GM18873 (cell line): ENCODE measurements at regions not wholly inside any gene's neighbourhood (a gene's known extent, or its start where the extent isn't known, plus 50 kb on each side); places are given as distances from the start of the nearest gene placed in this dataset.
A peak's percentile ranks its signal among the peaks of the same experiment; 100 is the strongest.

Source experiments
- ATAC-seq: cut with Tn5 transposase; IDR thresholded peaks from one replicate; pipeline ENCODE4 v1.9.1; 2021; ENCODE audit warnings: mild to moderate bottlenecking, moderate library complexity, moderate number of reproducible peaks; ENCODE audit not compliant: unreplicated experiment, low FRiP score

- ATAC-seq, result no peak
These were observed 220.3 kb downstream of the PLPP3 start for GRCh38 chr1:56359056-56359455.

GRCh38 chr1:56357927-56358690, 221.3 kb downstream of the PLPP3 start:
- no peak for ATAC-seq

DNA sequence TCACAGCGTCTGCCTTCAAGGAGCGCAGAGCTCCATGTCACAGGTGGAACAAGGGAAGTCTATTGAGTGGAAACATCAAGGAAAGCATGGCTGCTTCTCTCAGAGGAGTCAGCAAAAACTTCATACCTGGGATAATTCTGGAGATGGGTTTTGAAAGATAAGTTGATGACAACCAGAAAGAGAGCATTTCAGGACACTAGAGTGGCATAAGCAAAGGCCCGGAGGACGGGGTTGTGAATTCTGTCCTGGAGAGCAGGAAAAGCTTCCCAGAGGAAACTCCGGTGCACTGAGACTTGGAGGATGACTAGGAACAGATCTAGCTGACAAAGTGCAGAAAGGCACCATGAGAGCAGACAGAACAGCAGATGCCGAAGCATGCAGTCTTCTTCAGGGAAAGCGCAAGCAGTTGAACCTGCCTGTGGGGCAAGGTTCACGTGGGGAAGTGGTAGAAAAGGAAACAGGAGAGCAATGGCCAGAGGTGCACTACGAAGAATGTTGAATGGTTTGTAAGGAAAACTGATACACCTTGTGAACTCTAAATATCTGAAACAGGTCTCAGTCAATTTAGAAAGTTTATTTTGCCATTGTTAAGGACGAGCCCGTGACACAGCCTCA, 222.9 kb downstream of the PLPP3 start:
- ATAC-seq, result no peak

GRCh38 chr1:56355918-56356317, 223.4 kb downstream of the PLPP3 start:
- no peak for ATAC-seq

GRCh38 chr1:56355422-56355821, 223.9 kb downstream of the PLPP3 start:
- ATAC-seq, result no peak

GRCh38 chr1:56345831-56346230, 233.5 kb downstream of the PLPP3 start:
- ATAC-seq, result no peak

GRCh38 chr1:56340977-56341376, 238.4 kb downstream of the PLPP3 start:
- ATAC-seq, result no peak

DNA sequence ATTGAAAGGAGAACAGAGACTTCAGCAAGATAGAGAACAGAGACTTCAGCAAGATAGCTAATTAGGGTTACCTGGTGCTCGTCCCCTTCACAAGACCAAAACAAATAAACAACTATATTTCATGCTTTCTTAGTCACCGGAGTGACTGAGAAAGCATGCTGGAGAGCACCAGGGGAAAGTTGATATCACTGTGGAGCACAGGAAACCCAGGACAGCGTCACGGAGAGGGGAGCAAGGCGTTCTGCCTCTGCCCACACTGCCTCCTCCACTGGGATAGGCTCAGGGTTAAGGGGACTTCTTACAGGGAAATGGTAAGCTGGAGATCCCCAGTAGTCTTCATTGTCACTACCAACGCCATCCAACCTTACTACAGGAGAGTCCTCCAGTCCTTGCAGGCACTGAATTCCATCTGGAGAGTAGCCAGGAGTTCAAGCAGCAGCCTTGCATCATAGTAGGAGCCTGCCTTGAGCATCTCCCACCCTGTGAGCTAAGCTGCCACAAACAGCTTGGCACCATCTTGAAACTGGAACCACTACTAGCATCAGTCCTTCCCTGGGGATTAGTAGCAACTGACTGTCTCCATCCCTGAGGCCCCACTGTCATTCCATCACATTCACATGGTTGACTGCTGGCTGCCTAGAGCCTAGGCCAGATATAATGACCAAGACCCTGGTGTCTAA, 239.4 kb downstream of the PLPP3 start:
- ATAC-seq, result no peak

GRCh38 chr1:56339093-56339492, 240.3 kb downstream of the PLPP3 start:
- no peak for ATAC-seq

DNA sequence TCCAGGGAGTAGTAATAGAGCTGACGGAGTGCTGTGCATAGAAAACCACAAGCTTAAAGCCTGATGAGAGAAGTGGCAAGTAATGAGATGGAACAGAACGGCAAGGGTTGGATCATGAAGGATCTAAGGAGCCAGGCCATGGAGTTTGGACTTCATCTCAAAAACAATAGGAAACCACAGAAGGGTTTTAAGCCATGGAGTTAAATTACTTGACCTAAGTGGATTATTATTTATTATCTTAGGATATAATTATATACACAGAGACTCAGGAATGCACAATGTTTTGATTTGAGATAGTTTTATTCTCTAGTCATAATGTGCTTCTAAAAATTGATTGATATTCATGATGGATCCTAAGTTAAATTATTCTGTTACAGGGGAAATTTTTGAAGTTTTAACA, 242.4 kb downstream of the PLPP3 start:
- ATAC-seq, result no peak

DNA sequence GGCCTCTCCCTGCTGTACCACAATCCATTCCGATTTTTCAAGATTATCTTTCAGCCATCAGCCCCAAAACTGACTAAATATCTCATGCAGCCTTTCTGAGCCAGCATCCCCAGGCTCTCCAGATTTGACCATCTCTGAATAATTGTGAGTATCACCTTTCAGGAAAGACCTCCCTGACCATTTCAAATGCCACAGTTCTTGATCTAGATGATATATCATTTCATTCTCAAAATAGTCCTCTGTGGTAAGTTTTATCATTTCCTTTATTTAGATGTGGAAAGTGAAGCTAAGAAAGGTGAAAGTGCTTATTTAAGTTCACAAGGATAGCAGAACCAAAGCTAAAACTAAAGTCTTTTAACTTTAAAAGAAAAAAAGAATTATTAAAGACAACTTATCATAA, 244.0 kb downstream of the PLPP3 start:
- ATAC-seq, result no peak

DNA sequence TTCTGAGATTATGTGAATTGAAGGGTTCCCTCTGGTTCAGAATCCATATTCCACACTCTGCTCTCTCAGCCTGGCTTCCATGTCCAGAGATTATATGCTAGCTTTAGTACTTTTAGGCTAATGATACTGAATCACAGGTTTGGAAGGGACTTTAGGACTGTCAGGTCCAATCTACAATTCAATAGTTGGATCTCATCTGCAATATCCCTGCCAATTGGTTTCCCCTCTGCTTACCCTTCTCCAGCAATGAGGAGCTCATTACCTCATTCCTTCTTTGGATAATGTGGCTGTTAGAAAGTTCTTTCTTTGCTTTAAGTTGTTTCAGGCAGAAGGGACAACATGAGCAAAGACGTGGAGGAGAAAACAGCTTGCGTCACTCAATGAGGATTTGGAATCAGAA, 245.3 kb downstream of the PLPP3 start:
- no peak for ATAC-seq

DNA sequence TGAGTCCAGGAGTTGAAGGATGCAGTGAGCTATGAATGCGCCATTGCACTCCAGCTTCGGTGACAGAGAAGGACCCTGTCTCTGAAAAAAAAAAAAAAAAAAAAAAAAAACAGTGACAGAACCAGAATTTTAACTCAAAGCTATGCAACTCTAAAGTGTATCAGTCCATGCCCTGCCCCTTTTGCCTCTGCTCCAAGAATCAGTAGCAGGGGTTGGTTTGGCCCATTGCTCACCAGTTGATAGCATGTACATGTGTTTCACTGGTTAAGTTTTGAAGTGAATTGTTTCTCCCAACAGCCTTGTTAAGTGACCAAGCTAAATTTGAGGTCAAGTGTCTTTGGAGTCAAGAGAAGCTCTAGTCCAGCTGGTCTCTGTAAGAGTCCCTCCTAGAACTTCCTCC, 245.9 kb downstream of the PLPP3 start:
- ATAC-seq, result no peak

- no peak for ATAC-seq
These were observed 247.3 kb downstream of the PLPP3 start for GRCh38 chr1:56331892-56332567.

- no peak for ATAC-seq
These were observed 248.0 kb downstream of the PLPP3 start for GRCh38 chr1:56331207-56331891.

DNA sequence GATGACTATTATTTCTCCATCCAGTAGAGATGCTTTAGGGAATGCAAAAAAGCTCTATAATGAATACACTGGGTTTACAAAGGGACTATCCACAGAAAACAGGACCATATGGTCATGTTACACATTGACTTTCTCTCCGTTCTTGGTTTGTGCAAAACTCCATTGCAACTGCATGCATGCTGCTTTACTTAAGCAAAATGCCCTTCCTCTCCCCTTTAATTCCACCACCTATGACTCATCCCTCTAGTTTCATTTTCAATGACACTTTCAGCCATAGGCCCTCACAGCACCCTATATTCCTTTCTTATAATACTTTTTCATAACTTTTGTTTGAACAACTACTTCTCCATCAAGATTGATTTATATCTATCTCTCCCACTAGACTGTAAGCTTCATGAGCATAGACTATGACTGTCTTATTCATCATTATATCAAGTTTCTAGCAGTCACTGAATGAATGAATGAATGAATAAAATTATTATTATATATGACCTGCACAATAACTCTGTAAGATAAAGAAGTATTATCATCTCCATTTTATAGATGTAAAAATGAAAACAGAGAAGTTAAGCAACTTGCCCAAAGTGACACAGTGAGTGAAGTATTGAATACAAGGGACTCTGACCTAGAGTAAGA, 248.9 kb downstream of the PLPP3 start:
- peak; percentile 89 for ATAC-seq

DNA sequence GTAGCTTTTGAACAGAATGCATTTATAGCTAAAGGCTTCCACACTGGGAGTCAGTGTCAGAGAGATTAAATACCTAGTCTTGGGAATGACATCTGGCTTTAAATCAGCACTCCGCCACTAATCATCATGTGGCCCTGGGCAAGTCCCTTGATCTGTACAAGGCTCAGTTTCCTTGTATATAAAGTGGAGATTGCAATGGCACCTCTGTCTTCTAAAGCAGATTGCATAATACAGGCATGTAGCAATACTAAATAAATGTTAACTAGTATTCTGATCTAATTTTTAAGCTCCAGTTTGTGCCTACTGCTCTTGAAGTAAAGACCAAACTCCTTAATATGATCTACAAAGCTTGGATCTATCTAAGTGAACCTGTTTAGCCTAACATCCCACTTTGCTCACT, 249.4 kb downstream of the PLPP3 start:
- ATAC-seq, result no peak

GRCh38 chr1:56327195-56327594, 252.2 kb downstream of the PLPP3 start:
- ATAC-seq, result no peak

- no peak for ATAC-seq
These were observed 253.3 kb downstream of the PLPP3 start for GRCh38 chr1:56326056-56326455.

GRCh38 chr1:56324504-56324903, 254.9 kb downstream of the PLPP3 start:
- no peak for ATAC-seq
